ENCODE measurements at regions not wholly inside any gene's neighbourhood (a gene's known extent, or its start where the extent isn't known, plus 50 kb on each side); places are given as distances from the start of the nearest gene placed in this dataset.

- no peaks in the 10 kb centered on the region for H3K27me3 ChIP-seq (ENCODE audit: control insufficient read depth, insufficient read depth, low read length)
- peak overlapping the region; percentile 43 for H3K4me3 ChIP-seq (ENCODE audit: low read depth, low read length)
- FAIRE-seq (no peak), DNase-seq (ENCODE audit: low read depth) (no peak)
- H3K36me3 ChIP-seq (ENCODE audit: control insufficient read depth, insufficient read depth, low read length), result no peaks in the 10 kb centered on the region
- TF ChIP-seq, protein P1, sequence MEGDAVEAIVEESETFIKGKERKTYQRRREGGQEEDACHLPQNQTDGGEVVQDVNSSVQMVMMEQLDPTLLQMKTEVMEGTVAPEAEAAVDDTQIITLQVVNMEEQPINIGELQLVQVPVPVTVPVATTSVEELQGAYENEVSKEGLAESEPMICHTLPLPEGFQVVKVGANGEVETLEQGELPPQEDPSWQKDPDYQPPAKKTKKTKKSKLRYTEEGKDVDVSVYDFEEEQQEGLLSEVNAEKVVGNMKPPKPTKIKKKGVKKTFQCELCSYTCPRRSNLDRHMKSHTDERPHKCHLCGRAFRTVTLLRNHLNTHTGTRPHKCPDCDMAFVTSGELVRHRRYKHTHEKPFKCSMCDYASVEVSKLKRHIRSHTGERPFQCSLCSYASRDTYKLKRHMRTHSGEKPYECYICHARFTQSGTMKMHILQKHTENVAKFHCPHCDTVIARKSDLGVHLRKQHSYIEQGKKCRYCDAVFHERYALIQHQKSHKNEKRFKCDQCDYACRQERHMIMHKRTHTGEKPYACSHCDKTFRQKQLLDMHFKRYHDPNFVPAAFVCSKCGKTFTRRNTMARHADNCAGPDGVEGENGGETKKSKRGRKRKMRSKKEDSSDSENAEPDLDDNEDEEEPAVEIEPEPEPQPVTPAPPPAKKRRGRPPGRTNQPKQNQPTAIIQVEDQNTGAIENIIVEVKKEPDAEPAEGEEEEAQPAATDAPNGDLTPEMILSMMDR (IDR thresholded peaks at IDR 0.05; ENCODE audit: insufficient read depth, low read length, severe bottlenecking), result no peak
Measured at GRCh38 chr16:63617047-63617989, 1504.5 kb downstream of the CDH11 start.

GRCh38 chr16:63614429-63614828 is 1507.4 kb downstream of the CDH11 start:
- FAIRE-seq, result no peak

DNA sequence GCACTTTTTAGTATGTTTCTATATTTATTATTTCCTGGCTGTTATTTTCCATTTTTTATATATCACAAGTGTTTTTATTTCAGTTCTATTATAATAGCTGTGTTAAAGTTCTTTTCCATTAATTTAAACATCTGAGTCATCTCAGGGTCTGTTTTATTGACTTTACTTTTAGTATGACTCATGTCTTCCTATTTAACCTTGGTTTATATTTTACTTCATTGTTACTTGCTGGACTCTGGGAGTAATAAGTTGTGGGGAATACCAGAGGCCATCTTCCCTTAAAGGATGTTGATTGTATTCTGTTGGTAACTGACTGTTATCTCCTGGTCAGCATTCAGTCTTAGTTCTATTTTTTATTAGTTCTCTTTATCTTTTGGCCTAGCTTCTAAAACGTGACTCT is 1508.2 kb downstream of the CDH11 start:
- TF ChIP-seq, protein P1 (IDR thresholded peaks at IDR 0.05; ENCODE audit: insufficient read depth, low read length, severe bottlenecking), result no peak
- FAIRE-seq, result no peak
- DNase-seq (ENCODE audit: low read depth), result peak; percentile 56

More at GRCh38 chr16:63614429-63614828, 1507.4 kb downstream of the CDH11 start:
- TF ChIP-seq, protein P1 (IDR thresholded peaks at IDR 0.05; ENCODE audit: insufficient read depth, low read length, severe bottlenecking), result no peak
- peak; percentile 5 for DNase-seq (ENCODE audit: low read depth)
- H3K4me3 ChIP-seq (ENCODE audit: low read depth, low read length), result no peak overlapping the region
- no peaks in the 10 kb centered on the region for H3K36me3 ChIP-seq (ENCODE audit: control insufficient read depth, insufficient read depth, low read length)
- no peaks in the 10 kb centered on the region for H3K27me3 ChIP-seq (ENCODE audit: control insufficient read depth, insufficient read depth, low read length)

GRCh38 chr16:63612462-63613227 is 1509.2 kb downstream of the CDH11 start:
- H3K4me3 ChIP-seq (ENCODE audit: low read depth, low read length), result no peak overlapping the region
- no peak for FAIRE-seq
- DNase-seq (ENCODE audit: low read depth), result no peak
- H3K36me3 ChIP-seq (ENCODE audit: control insufficient read depth, insufficient read depth, low read length), result no peaks in the 10 kb centered on the region
- H3K27me3 ChIP-seq (ENCODE audit: control insufficient read depth, insufficient read depth, low read length), result no peaks in the 10 kb centered on the region
- TF ChIP-seq, protein P1 (IDR thresholded peaks at IDR 0.05; ENCODE audit: insufficient read depth, low read length, severe bottlenecking), result no peak

More for the DNA sequence above, 1508.2 kb downstream of the CDH11 start:
- H3K27me3 ChIP-seq (ENCODE audit: control insufficient read depth, insufficient read depth, low read length), result no peaks in the 10 kb centered on the region
- H3K36me3 ChIP-seq (ENCODE audit: control insufficient read depth, insufficient read depth, low read length), result no peaks in the 10 kb centered on the region
- no peak overlapping the region for H3K4me3 ChIP-seq (ENCODE audit: low read depth, low read length)

DNA sequence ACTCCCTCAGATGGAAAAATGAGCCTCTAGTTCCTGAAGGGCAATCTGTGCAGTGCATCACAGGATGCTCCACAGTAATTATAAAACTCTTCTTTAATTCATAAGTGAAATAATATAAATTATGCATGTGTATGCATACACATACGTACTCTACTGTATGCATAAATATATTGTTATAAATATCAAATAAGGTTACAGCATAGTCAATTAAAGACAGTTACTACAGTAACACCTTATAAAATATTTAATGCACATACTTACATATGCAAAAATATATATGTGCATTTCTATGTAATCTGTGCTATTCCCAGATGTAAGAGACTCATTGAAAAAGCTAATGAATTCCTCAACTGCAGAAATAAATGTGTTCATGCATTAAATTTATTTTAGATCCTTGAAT is 1515.1 kb downstream of the CDH11 start:
- TF ChIP-seq, protein P1 (IDR thresholded peaks at IDR 0.05; ENCODE audit: insufficient read depth, low read length, severe bottlenecking), result no peak
- no peak for FAIRE-seq
- Histone ChIP-seq H3K27me3 (ENCODE audit: control insufficient read depth, insufficient read depth, low read length) (no peaks in the 10 kb centered on the region), H3K4me3 (ENCODE audit: low read depth, low read length) (no peak overlapping the region), H3K36me3 (ENCODE audit: control insufficient read depth, insufficient read depth, low read length) (no peaks in the 10 kb centered on the region)
- no peak for DNase-seq (ENCODE audit: low read depth)

All from bronchial epithelial cell (primary cell).